SK-N-MC (cell line): ENCODE measurements at regions not wholly inside any gene's neighbourhood (a gene's known extent, or its start where the extent isn't known, plus 50 kb on each side); places are given as distances from the start of the nearest gene placed in this dataset.

Experiments used
- EZH2 ChIP-seq: fragments of 200-600 bp; sonication (generic); IDR thresholded peaks from one replicate; pipeline ENCODE4 v1.6.1; 2017; ENCODE audit warnings: antibody characterized with exemption
- FOXP2 ChIP-seq: optimal IDR thresholded peaks from 2 replicates; pipeline ENCODE3; 2011; ENCODE audit warnings: mild to moderate bottlenecking, moderate library complexity; ENCODE audit not compliant: insufficient read depth; ENCODE audit errors: extremely low read length, control extremely low read depth
- POLR2AphosphoS5 ChIP-seq: IDR thresholded peaks from 2 replicates; pipeline ENCODE4 v1.6.1; 2012; ENCODE audit warnings: mild to moderate bottlenecking, low read depth, low read length, borderline replicate concordance

DNA sequence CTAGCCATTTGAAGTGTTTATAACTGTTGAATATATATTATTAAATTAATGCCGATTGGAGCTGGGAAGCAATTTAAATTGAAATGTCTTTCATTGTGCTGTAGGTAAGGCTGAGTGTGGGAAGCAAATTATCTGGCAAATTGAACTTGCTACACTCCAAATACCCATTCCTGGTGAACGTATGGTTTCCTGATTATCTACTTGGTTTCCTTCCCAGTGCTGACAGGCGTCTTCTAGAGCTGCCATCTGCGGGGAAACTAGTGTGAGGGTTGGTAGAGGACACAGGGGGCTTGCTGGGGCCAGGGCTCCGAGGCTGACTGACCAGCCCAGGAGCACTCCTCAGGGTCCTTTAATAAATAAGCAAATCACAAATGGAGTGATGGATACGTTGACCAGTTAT, 581.4 kb upstream of the LMCD1 start:
- TF ChIP-seq EZH2 (no peak), POLR2AphosphoS5 (no peak), FOXP2 (no peak)
